ENCODE measurements at regions not wholly inside any gene's neighbourhood (a gene's known extent, or its start where the extent isn't known, plus 50 kb on each side); places are given as distances from the start of the nearest gene placed in this dataset.
"Not testable (repeated sequence)": the region's sequence is repeated elsewhere in the genome, so short reads cannot be mapped to it uniquely, and the experiment has no call there.

DNA sequence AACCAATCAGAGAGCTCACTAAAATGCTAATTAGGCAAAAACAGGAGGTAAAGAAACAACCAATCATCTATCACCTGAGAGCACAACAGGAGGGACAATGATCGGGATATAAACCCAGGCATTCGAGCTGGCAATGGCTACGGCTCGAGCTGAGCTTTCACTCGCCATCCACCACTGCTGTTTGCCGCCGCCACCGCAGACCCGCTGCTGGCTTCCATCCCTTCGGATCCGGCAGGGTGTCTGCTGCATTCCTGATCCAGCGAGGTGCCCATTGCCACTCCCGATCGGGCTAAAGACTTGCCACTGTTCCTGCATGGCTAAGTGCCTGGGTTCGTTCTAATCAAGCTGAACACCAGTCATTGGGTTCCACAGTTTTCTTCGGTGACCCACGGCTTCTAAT is 236.7 kb upstream of the DLGAP1 start:
- no peak for ATAC-seq
- Mint-ChIP-seq H3K36me3 (no peaks in the 10 kb centered on the region), H3K27ac (no peak overlapping the region)

DNA sequence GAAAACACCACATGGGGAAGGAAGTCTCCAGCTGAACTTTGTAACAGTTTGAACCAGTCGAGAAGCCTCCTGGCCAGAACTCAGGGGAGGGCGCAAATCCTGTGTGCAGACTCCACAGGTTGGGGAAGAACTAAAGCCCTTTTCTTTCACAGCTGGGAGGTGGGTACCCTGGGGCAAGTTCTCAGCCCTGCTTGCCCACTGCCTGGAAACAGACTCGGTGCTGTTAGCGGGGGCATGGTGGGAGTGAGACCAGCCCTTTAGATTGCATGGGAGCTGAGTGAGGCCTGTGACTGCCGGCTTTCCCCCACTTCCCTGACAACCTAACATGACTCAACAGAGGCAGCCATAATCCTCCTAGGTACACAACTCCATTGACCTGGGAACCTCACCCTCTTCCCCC is 223.6 kb upstream of the DLGAP1 start:
- H3K36me3 ChIP-seq (ENCODE audit: control insufficient read depth in 2 of 3, insufficient read depth in 3 of 3, low read length in 3 of 3); H3K36me3 Mint-ChIP-seq; H3K27ac ChIP-seq (ENCODE audit: low read depth, low read length); H3K4me3 Mint-ChIP-seq; ATAC-seq; H3K27me3 ChIP-seq (ENCODE audit: control insufficient read depth in 2 of 2, insufficient read depth in 2 of 2, low read length in 2 of 2); POLR2A ChIA-PET; CTCF ChIA-PET; H3K27me3 Mint-ChIP-seq; H3K4me1 ChIP-seq (ENCODE audit: control insufficient read depth in 2 of 2, insufficient read depth in 2 of 2, low read length in 2 of 2); H3K4me3 ChIP-seq (ENCODE audit: low read length); H3K27ac Mint-ChIP-seq; H3K4me1 Mint-ChIP-seq; DNase-seq; H3K9me3 ChIP-seq (ENCODE audit: control insufficient read depth in 2 of 3, low read length in 3 of 3); intact Hi-C loops (cut with micrococcal nuclease): not testable (repeated sequence)
- peaks cover 1 to 30% (median 11%) of the 10 kb centered on the region in 11 donors for H3K9me3 Mint-ChIP-seq

More for the DNA sequence above, 236.7 kb upstream of the DLGAP1 start:
- DNase-seq: no peak
- no peak overlapping the region for H3K4me3 Mint-ChIP-seq
- ChIA-PET POLR2A (no interaction called here), CTCF (no interaction called here)
- no peaks in the 10 kb centered on the region for H3K4me1 ChIP-seq (ENCODE audit: control insufficient read depth in 2 of 2, insufficient read depth in 2 of 2, low read length in 2 of 2)
- H3K27me3 Mint-ChIP-seq: no peaks in the 10 kb centered on the region
- H3K27ac ChIP-seq (ENCODE audit: low read depth, low read length): no peak overlapping the region
- H3K36me3 ChIP-seq (ENCODE audit: control insufficient read depth in 2 of 3, insufficient read depth in 3 of 3, low read length in 3 of 3): no peaks in the 10 kb centered on the region
- H3K4me1 Mint-ChIP-seq: no peaks in the 10 kb centered on the region
- H3K27me3 ChIP-seq (ENCODE audit: control insufficient read depth in 2 of 2, insufficient read depth in 2 of 2, low read length in 2 of 2): no peaks in the 10 kb centered on the region
- H3K4me3 ChIP-seq (ENCODE audit: low read length): no peak overlapping the region
- intact Hi-C loops (cut with micrococcal nuclease): no loop called here
- H3K9me3 ChIP-seq (ENCODE audit: control insufficient read depth in 2 of 3, low read length in 3 of 3): no peaks in the 10 kb centered on the region
- H3K9me3 Mint-ChIP-seq: peaks cover 5 to 55% (median 18%) of the 10 kb centered on the region in 11 donors

DNA sequence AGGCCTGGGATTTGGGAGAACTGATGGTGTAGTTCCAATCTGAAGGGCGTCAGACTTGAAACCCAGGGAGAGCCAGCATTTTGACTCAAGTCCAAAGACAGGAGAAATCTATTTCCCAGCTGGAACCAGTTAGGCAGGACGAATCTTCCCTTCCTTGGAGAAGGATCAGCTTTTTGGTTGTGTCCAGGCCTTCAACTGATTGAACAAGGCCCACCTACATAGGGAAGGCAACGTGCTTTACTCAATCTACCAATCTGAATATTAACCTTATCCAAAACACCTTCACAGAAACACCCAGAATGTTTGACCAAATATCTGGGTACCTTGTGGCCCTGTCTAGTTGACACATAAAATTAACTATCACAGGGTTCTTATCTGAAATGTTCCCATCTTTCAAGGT is 221.9 kb upstream of the DLGAP1 start:
- no peak overlapping the region for H3K27ac ChIP-seq (ENCODE audit: low read depth, low read length)
- no peaks in the 10 kb centered on the region for H3K4me1 ChIP-seq (ENCODE audit: control insufficient read depth in 2 of 2, insufficient read depth in 2 of 2, low read length in 2 of 2)
- ATAC-seq (no peak), DNase-seq (no peak)
- H3K4me3 Mint-ChIP-seq: no peak overlapping the region
- peaks cover 0 to 3% (median 0%) of the 10 kb centered on the region in 3 experiments for H3K9me3 ChIP-seq (ENCODE audit: control insufficient read depth in 2 of 3, low read length in 3 of 3)
- intact Hi-C loops (cut with micrococcal nuclease): no loop called here
- H3K27ac Mint-ChIP-seq: no peak overlapping the region
- H3K27me3 ChIP-seq (ENCODE audit: control insufficient read depth in 2 of 2, insufficient read depth in 2 of 2, low read length in 2 of 2): no peaks in the 10 kb centered on the region
- ChIA-PET CTCF (no interaction called here), POLR2A (no interaction called here)
- H3K4me3 ChIP-seq (ENCODE audit: low read length): no peak overlapping the region
- H3K36me3 ChIP-seq (ENCODE audit: control insufficient read depth in 2 of 3, insufficient read depth in 3 of 3, low read length in 3 of 3): no peaks in the 10 kb centered on the region
- no peaks in the 10 kb centered on the region for H3K4me1 Mint-ChIP-seq
- H3K9me3 Mint-ChIP-seq: peaks cover 0 to 30% (median 7%) of the 10 kb centered on the region in 11 donors
- no peaks in the 10 kb centered on the region for H3K36me3 Mint-ChIP-seq
- H3K27me3 Mint-ChIP-seq: no peaks in the 10 kb centered on the region

DNA sequence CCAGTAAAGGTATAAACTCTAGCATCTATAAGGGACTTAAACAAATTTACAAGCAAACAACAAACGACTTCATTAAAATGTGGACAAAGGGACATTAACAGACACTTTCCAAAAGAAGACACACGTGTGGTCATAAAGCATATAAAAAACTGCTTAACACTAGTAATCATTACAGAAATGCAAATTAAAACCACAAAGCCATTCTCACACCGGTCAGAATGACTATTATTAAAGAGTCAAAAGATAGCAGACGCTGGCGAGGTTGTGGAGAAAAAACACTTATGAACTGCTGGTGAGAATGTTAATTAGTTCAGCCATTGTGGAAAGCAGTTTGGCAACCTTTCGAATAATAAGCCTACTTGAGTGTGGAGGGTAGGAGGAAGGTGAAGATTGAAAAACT is 217.1 kb upstream of the DLGAP1 start:
- H3K27ac Mint-ChIP-seq: no peak overlapping the region
- no peaks in the 10 kb centered on the region for H3K4me1 Mint-ChIP-seq
- Histone ChIP-seq H3K27ac (ENCODE audit: low read depth, low read length) (no peak overlapping the region), H3K9me3 (ENCODE audit: control insufficient read depth in 2 of 3, low read length in 3 of 3) (peaks cover 0 to 10% (median 0%) of the 10 kb centered on the region in 3 experiments), H3K4me1 (ENCODE audit: control insufficient read depth in 2 of 2, insufficient read depth in 2 of 2, low read length in 2 of 2) (no peaks in the 10 kb centered on the region), H3K27me3 (ENCODE audit: control insufficient read depth in 2 of 2, insufficient read depth in 2 of 2, low read length in 2 of 2) (no peaks in the 10 kb centered on the region), H3K36me3 (ENCODE audit: control insufficient read depth in 2 of 3, insufficient read depth in 3 of 3, low read length in 3 of 3) (no peaks in the 10 kb centered on the region), H3K4me3 (ENCODE audit: low read length) (no peak overlapping the region)
- DNase-seq: no peak
- intact Hi-C loops (cut with micrococcal nuclease): no loop called here
- ATAC-seq: no peak
- CTCF ChIA-PET: no interaction called here
- POLR2A ChIA-PET: no interaction called here
- H3K4me3 Mint-ChIP-seq: no peak overlapping the region
- peaks cover 0 to 9% (median 0%) of the 10 kb centered on the region in 5 donors for H3K36me3 Mint-ChIP-seq
- peaks cover 0 to 42% (median 20%) of the 10 kb centered on the region in 11 donors for H3K9me3 Mint-ChIP-seq
- H3K27me3 Mint-ChIP-seq: no peaks in the 10 kb centered on the region

DNA sequence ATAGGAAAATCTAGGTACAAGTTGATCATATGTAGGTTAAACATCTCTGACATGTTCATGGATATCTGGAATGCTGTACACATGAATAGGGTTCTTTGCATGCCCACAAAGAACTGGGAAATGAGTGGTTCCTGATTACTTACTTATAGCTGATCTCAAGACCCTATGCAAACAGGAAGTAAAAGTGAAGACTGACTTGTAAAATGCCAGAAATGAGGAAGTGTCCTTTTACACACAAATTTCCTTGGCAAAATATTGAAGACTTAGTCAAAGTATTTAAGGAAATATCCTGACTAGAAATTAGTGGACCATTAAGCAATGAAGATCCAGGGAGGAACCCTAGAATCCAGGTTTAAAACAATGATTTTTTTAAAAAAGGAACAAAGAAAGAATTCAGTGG is 203.7 kb upstream of the DLGAP1 start:
- no peaks in the 10 kb centered on the region for H3K4me1 Mint-ChIP-seq
- ChIA-PET POLR2A (no interaction called here), CTCF (no interaction called here)
- intact Hi-C loops (cut with micrococcal nuclease): no loop called here
- H3K27ac Mint-ChIP-seq: no peak overlapping the region
- H3K4me3 Mint-ChIP-seq: no peak overlapping the region
- no peaks in the 10 kb centered on the region for H3K9me3 ChIP-seq (ENCODE audit: control insufficient read depth in 2 of 3, low read length in 3 of 3)
- H3K36me3 ChIP-seq (ENCODE audit: control insufficient read depth in 2 of 3, insufficient read depth in 3 of 3, low read length in 3 of 3): no peaks in the 10 kb centered on the region
- H3K4me1 ChIP-seq (ENCODE audit: control insufficient read depth in 2 of 2, insufficient read depth in 2 of 2, low read length in 2 of 2): no peaks in the 10 kb centered on the region
- DNase-seq: no peak
- H3K36me3 Mint-ChIP-seq: no peaks in the 10 kb centered on the region
- H3K27me3 Mint-ChIP-seq: no peaks in the 10 kb centered on the region
- no peaks in the 10 kb centered on the region for H3K27me3 ChIP-seq (ENCODE audit: control insufficient read depth in 2 of 2, insufficient read depth in 2 of 2, low read length in 2 of 2)
- no peak overlapping the region for H3K27ac ChIP-seq (ENCODE audit: low read depth, low read length)
- H3K4me3 ChIP-seq (ENCODE audit: low read length): no peak overlapping the region
- peaks cover 2 to 36% (median 4%) of the 10 kb centered on the region in 11 donors for H3K9me3 Mint-ChIP-seq
- ATAC-seq: no peak

DNA sequence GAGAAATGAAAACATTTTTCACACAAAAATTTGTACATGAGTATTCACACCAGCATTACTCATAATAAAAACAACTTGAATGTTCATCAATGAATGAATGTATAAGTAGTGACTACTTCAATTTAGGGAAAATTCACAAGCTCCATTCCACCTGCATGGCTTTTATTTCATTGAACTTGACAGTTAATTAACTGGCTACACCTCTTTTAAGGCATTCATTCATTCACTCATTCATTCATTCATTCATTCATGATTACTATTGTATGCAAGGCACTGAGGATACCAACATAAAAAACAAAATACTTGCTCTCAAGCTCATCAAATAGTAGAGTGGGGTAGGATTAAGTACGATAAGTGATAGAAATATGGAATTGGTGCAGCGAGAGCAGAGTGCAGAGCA is 198.3 kb upstream of the DLGAP1 start:
- Histone ChIP-seq H3K27ac (ENCODE audit: low read depth, low read length) (no peak overlapping the region), H3K36me3 (ENCODE audit: control insufficient read depth in 2 of 3, insufficient read depth in 3 of 3, low read length in 3 of 3) (no peaks in the 10 kb centered on the region), H3K27me3 (ENCODE audit: control insufficient read depth in 2 of 2, insufficient read depth in 2 of 2, low read length in 2 of 2) (no peaks in the 10 kb centered on the region), H3K4me1 (ENCODE audit: control insufficient read depth in 2 of 2, insufficient read depth in 2 of 2, low read length in 2 of 2) (no peaks in the 10 kb centered on the region), H3K9me3 (ENCODE audit: control insufficient read depth in 2 of 3, low read length in 3 of 3) (no peaks in the 10 kb centered on the region), H3K4me3 (ENCODE audit: low read length) (no peak overlapping the region)
- H3K36me3 Mint-ChIP-seq: no peaks in the 10 kb centered on the region
- DNase-seq (no peak), ATAC-seq (no peak)
- peaks cover 0 to 9% (median 3%) of the 10 kb centered on the region in 11 donors for H3K9me3 Mint-ChIP-seq
- H3K4me3 Mint-ChIP-seq: no peak overlapping the region
- no peaks in the 10 kb centered on the region for H3K27me3 Mint-ChIP-seq
- H3K4me1 Mint-ChIP-seq: no peaks in the 10 kb centered on the region
- H3K27ac Mint-ChIP-seq: no peak overlapping the region
- CTCF ChIA-PET: no interaction called here
- intact Hi-C loops (cut with micrococcal nuclease): no loop called here
- POLR2A ChIA-PET: no interaction called here

DNA sequence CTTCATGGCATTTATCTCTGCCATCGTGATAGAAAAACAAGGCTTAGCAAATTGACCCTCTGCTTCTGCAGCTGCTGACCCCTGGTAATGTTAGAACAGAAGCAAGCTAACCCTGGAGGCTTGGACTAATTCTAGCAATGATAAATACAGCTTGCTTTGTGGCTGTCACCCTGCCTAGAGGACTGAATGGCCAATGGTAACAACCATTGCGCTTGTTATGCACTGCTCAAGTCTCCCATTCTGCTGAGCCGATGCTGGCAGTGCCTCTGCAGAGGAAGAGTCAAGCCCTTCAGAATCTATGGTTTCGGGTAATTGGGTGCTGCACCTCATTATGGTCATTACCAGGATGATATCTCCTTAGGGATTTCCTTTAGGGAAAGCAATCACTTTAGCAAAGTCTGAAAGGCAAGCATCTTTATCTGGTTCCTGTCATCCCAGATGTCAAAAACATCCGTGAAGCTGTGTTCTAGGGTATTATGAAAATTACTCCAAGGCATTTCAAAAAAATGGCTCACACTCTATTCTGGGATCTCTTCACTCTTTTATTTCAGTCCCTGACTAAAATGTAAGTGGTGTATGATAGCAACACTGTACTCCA is 186.8 kb upstream of the DLGAP1 start:
- Histone ChIP-seq H3K9me3 (ENCODE audit: control insufficient read depth in 2 of 3, low read length in 3 of 3) (no peaks in the 10 kb centered on the region), H3K27ac (ENCODE audit: low read depth, low read length) (no peak overlapping the region), H3K4me3 (ENCODE audit: low read length) (no peak overlapping the region), H3K4me1 (ENCODE audit: control insufficient read depth in 2 of 2, insufficient read depth in 2 of 2, low read length in 2 of 2) (no peaks in the 10 kb centered on the region), H3K36me3 (ENCODE audit: control insufficient read depth in 2 of 3, insufficient read depth in 3 of 3, low read length in 3 of 3) (no peaks in the 10 kb centered on the region), H3K27me3 (ENCODE audit: control insufficient read depth in 2 of 2, insufficient read depth in 2 of 2, low read length in 2 of 2) (no peaks in the 10 kb centered on the region)
- intact Hi-C loops (cut with micrococcal nuclease): loop anchor here in 1 of 2 donors (5.0 kb wide), 1 partner anchor 145 kb away; no protein-coding TSS in a partner anchor
- Mint-ChIP-seq H3K27ac (no peak overlapping the region), H3K4me3 (no peak overlapping the region), H3K27me3 (no peaks in the 10 kb centered on the region), H3K4me1 (no peaks in the 10 kb centered on the region), H3K9me3 (peaks cover 0 to 15% (median 6%) of the 10 kb centered on the region in 11 donors), H3K36me3 (no peaks in the 10 kb centered on the region)
- CTCF ChIA-PET: no interaction called here
- no peak for DNase-seq
- POLR2A ChIA-PET: no interaction called here
- ATAC-seq: no peak
